ENCODE measurements at regions not wholly inside any gene's neighbourhood (a gene's known extent, or its start where the extent isn't known, plus 50 kb on each side); places are given as distances from the start of the nearest gene placed in this dataset.

- H3K9me3 ChIP-seq = no peaks in the 10 kb centered on the region
- no peaks in the 10 kb centered on the region for H3K36me3 ChIP-seq
- no peak for DNase-seq
- H3K27me3 ChIP-seq = no peaks in the 10 kb centered on the region
- H3K4me3 ChIP-seq = no peak overlapping the region
Measured at GRCh38 chr14:104421892-104422828, 157.4 kb upstream of the C14orf180 start.

GRCh38 chr14:104422837-104423681, 156.5 kb upstream of the C14orf180 start:
- Histone ChIP-seq H3K27me3 (no peaks in the 10 kb centered on the region), H3K36me3 (no peaks in the 10 kb centered on the region), H3K4me3 (no peak overlapping the region), H3K9me3 (no peaks in the 10 kb centered on the region)
- no peak for DNase-seq

- H3K27me3 ChIP-seq = no peaks in the 10 kb centered on the region
- DNase-seq = no peak
- H3K9me3 ChIP-seq = no peaks in the 10 kb centered on the region
- H3K4me3 ChIP-seq = no peak overlapping the region
- H3K36me3 ChIP-seq = no peaks in the 10 kb centered on the region
Measured at GRCh38 chr14:104423701-104424405, 155.7 kb upstream of the C14orf180 start.

- Histone ChIP-seq H3K4me3 (no peak overlapping the region), H3K36me3 (no peaks in the 10 kb centered on the region), H3K9me3 (no peaks in the 10 kb centered on the region), H3K27me3 (no peaks in the 10 kb centered on the region)
- DNase-seq = no peak
Measured at GRCh38 chr14:104424406-104425072, 155.0 kb upstream of the C14orf180 start.

- H3K9me3 ChIP-seq = no peaks in the 10 kb centered on the region
- H3K36me3 ChIP-seq = no peaks in the 10 kb centered on the region
- no peaks in the 10 kb centered on the region for H3K27me3 ChIP-seq
- no peak for DNase-seq
- no peak overlapping the region for H3K4me3 ChIP-seq
Measured at GRCh38 chr14:104425171-104425681, 154.3 kb upstream of the C14orf180 start.

GRCh38 chr14:104425763-104426646, 153.6 kb upstream of the C14orf180 start:
- Histone ChIP-seq H3K4me3 (no peak overlapping the region), H3K27me3 (no peaks in the 10 kb centered on the region), H3K36me3 (no peaks in the 10 kb centered on the region), H3K9me3 (no peaks in the 10 kb centered on the region)
- DNase-seq = no peak

- Histone ChIP-seq H3K9me3 (no peaks in the 10 kb centered on the region), H3K27me3 (no peaks in the 10 kb centered on the region), H3K36me3 (no peaks in the 10 kb centered on the region), H3K4me3 (no peak overlapping the region)
- no peak for DNase-seq
Measured at GRCh38 chr14:104427131-104427851, 152.3 kb upstream of the C14orf180 start.

GRCh38 chr14:104428333-104428851, 151.2 kb upstream of the C14orf180 start:
- Histone ChIP-seq H3K4me3 (no peak overlapping the region), H3K36me3 (no peaks in the 10 kb centered on the region), H3K9me3 (no peaks in the 10 kb centered on the region), H3K27me3 (no peaks in the 10 kb centered on the region)
- no peak for DNase-seq

GRCh38 chr14:104428860-104429259, 150.7 kb upstream of the C14orf180 start:
- H3K9me3 ChIP-seq = no peaks in the 10 kb centered on the region
- no peaks in the 10 kb centered on the region for H3K27me3 ChIP-seq
- H3K36me3 ChIP-seq = no peaks in the 10 kb centered on the region
- H3K4me3 ChIP-seq = no peak overlapping the region
- no peak for DNase-seq

GRCh38 chr14:104429291-104429861, 150.2 kb upstream of the C14orf180 start:
- no peak overlapping the region for H3K4me3 ChIP-seq
- DNase-seq = no peak
- H3K36me3 ChIP-seq = no peaks in the 10 kb centered on the region
- H3K27me3 ChIP-seq = no peaks in the 10 kb centered on the region
- no peaks in the 10 kb centered on the region for H3K9me3 ChIP-seq

GRCh38 chr14:104431351-104431928, 148.1 kb upstream of the C14orf180 start:
- Histone ChIP-seq H3K36me3 (no peaks in the 10 kb centered on the region), H3K9me3 (no peaks in the 10 kb centered on the region), H3K27me3 (no peaks in the 10 kb centered on the region), H3K4me3 (no peak overlapping the region)
- no peak for DNase-seq

GRCh38 chr14:104431929-104432541, 147.5 kb upstream of the C14orf180 start:
- H3K4me3 ChIP-seq = no peak overlapping the region
- H3K9me3 ChIP-seq = no peaks in the 10 kb centered on the region
- DNase-seq = no peak
- no peaks in the 10 kb centered on the region for H3K27me3 ChIP-seq
- no peaks in the 10 kb centered on the region for H3K36me3 ChIP-seq

GRCh38 chr14:104432611-104433231, 146.8 kb upstream of the C14orf180 start:
- Histone ChIP-seq H3K4me3 (no peak overlapping the region), H3K36me3 (no peaks in the 10 kb centered on the region), H3K9me3 (no peaks in the 10 kb centered on the region), H3K27me3 (no peaks in the 10 kb centered on the region)
- no peak for DNase-seq
